Effector memory CD4-positive, alpha-beta T cell (primary cell): ENCODE measurements at regions not wholly inside any gene's neighbourhood (a gene's known extent, or its start where the extent isn't known, plus 50 kb on each side); places are given as distances from the start of the nearest gene placed in this dataset.
"Not testable (repeated sequence)": the region's sequence is repeated elsewhere in the genome, so short reads cannot be mapped to it uniquely, and the experiment has no call there.

ENCODE experiments used
- DNase-seq, 3 donors: peaks; one replicate each; pipeline ENCODE4 v3.0.0-alpha.2; 2020
- H3K27ac ChIP-seq: 2 replicates; pipeline ENCODE4 v1.7.0; 2013; ENCODE audit warnings: mild to moderate bottlenecking, low read length, moderate library complexity; ENCODE audit not compliant: insufficient read depth, poor library complexity, severe bottlenecking
- H3K27me3 ChIP-seq: replicated peaks from 2 replicates; pipeline ENCODE4 v1.7.0; 2013; ENCODE audit warnings: mild to moderate bottlenecking, low read length; ENCODE audit not compliant: insufficient read depth, control insufficient read depth, poor library complexity, severe bottlenecking
- H3K36me3 ChIP-seq: 2 replicates; pipeline ENCODE4 v1.7.0; 2013; ENCODE audit warnings: mild to moderate bottlenecking, low read length, moderate library complexity; ENCODE audit not compliant: control insufficient read depth, insufficient read depth
- H3K4me1 ChIP-seq: 2 replicates; pipeline ENCODE4 v1.7.0; 2013; ENCODE audit warnings: low read length, mild to moderate bottlenecking; ENCODE audit not compliant: control insufficient read depth, insufficient read depth, poor library complexity, severe bottlenecking
- H3K4me3 ChIP-seq: 2 replicates; pipeline ENCODE4 v1.7.0; 2013; ENCODE audit warnings: low read length, low read depth, mild to moderate bottlenecking; ENCODE audit not compliant: insufficient read depth, poor library complexity, severe bottlenecking
- H3K9me3 ChIP-seq: 2 replicates; pipeline ENCODE4 v1.7.0; 2013; ENCODE audit warnings: mild to moderate bottlenecking, low read length, moderate library complexity; ENCODE audit not compliant: control insufficient read depth

DNA sequence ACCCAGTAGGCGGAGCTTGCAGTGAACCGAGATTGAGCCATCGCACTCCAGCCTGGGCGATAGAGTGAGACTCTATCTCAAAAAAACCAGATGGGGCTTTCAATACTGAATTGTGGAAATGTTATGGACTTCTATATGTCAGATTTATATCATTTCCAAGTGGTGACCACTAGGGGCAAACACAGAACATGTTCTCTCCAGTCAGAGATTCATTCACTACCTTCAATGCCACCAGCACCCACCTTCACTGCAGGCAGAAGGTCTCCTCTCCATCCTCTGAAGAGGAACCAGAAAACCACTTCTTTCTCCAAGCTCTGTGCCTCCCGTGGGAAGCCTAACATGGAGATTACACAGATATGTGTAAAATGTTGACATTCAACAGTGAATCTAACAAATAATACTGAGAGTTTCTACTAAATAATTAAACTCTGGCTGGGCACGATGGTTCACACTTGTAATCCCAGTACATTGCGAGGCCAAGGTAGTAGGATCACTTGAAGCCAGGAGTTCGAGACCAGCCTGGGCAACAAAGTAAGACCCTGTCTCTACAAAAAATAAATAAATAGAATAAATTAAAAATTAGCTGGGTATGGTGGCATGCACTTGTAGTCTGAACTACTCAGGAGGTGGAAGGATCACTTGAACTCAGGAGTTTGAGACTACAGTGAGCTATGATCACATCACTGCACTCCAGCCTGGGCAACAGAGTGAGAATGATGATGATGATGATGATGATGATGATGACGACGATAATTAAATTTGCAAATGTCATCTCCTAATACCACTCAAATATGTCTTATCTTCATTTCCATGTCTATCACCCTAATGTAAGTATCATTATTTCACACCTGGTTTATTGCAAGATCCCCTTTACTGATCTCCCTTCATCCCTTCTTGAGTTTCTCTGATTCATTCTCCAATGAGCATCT, 151.1 kb downstream of the ZNF281 start:
- Histone ChIP-seq H3K36me3 (no peaks in the 10 kb centered on the region), H3K9me3 (no peaks in the 10 kb centered on the region), H3K4me3 (no peak overlapping the region), H3K27ac (no peak overlapping the region), H3K4me1 (no peaks in the 10 kb centered on the region), H3K27me3 (no peaks in the 10 kb centered on the region)
- no peak for DNase-seq

DNA sequence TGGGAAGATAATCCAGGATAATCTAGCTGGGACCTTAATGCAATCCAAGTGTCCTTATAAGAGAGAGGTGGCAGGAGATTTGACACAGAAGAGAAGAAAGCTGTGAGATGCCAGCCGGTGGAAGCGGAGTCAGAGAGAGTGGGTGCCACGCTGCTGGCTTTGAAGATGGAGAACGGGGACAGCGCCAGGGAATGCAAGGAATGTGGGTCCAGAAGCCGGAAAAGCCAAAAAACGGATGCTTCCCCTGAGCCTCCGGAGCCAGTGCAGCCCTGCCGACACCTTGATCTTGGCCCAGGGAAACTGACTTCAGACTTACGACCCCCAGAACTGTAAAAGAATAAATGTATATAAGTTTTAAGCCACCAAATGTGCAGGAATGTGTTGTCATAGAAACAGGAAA, 152.6 kb downstream of the ZNF281 start:
- DNase-seq: no peak
- Histone ChIP-seq H3K36me3 (no peaks in the 10 kb centered on the region), H3K4me3 (no peak overlapping the region), H3K27me3 (no peaks in the 10 kb centered on the region), H3K4me1 (no peaks in the 10 kb centered on the region), H3K9me3 (no peaks in the 10 kb centered on the region), H3K27ac (no peak overlapping the region)

DNA sequence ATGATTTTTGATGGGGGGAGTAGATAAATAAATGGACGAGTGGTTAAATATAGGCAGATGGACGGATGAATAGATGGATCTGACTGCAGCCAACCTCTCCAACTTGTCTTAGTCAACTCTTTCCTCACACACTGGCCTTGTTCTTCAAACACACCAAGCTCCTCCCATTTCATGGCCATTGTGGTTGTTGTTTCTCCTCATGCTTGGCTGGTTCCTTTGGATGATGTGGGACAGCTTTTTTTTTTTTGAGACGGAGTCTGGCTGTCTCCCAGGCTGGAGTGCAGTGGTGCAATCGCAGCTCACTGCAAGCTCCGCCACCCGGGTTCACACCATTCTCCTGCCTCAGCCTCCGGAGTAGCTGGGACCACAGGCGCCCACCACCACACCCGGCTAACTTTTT, 155.2 kb downstream of the ZNF281 start:
- DNase-seq, H3K4me3 ChIP-seq, H3K27ac ChIP-seq, H3K9me3 ChIP-seq, H3K36me3 ChIP-seq, H3K27me3 ChIP-seq, H3K4me1 ChIP-seq: not testable (repeated sequence)

DNA sequence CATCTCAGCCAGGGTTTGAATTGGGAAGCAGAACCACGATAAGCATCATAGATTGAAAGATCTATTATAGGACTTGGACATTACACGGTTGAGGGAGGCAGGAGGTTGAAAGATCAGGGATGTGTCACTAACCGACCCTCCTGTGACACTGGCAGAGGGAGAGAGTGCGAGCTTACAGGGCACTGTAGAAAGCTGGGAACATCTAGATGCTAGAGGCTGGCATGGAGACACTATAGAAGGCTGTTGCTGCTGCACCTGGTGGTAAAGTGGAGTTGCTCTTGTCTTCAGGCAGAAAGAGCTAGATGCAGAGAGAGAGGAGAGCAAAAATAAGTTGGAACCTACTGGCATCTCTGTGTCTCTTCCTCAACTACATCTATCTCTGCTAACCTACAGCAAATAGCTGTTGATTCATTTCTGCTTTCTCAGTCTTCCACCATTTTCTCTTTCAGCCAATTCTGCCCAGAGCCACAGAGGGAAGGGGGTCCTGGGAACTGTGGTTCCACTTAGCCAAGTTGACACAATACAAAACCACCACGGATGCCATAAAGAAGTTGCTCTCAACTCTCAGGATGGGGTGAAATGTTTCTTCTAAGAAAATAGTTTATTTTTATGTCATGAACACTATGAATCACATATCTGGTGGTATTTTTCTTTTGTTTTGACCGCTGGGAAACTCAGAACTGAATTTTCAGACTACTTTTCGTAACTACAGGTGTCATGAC, 155.9 kb downstream of the ZNF281 start:
- H3K4me3 ChIP-seq: no peak overlapping the region
- no peaks in the 10 kb centered on the region for H3K4me1 ChIP-seq
- H3K36me3 ChIP-seq: no peaks in the 10 kb centered on the region
- DNase-seq: no peak
- H3K27me3 ChIP-seq: no peaks in the 10 kb centered on the region
- H3K27ac ChIP-seq: no peak overlapping the region
- H3K9me3 ChIP-seq: no peaks in the 10 kb centered on the region

DNA sequence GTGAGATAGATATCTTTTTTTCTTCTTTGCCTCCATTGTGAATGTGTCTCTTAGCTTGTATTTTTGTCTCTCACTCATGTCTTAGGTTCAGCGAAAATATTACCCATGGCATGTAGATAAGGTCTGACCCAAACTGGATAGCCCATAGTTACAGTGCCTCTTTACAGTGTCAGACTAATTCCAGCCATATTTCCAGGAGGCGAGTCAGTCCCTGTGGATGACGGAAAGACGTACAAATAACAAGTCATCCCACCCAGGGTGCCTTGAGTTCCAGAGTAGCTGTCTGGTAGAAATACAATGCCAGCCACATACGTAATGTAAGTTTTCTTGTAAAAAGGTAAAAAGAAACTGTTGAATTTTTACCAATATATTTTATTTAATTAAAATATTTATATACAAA, 157.3 kb downstream of the ZNF281 start:
- H3K4me1 ChIP-seq: no peaks in the 10 kb centered on the region
- no peak for DNase-seq
- H3K27me3 ChIP-seq: no peaks in the 10 kb centered on the region
- H3K4me3 ChIP-seq: no peak overlapping the region
- no peaks in the 10 kb centered on the region for H3K36me3 ChIP-seq
- no peak overlapping the region for H3K27ac ChIP-seq
- no peaks in the 10 kb centered on the region for H3K9me3 ChIP-seq

DNA sequence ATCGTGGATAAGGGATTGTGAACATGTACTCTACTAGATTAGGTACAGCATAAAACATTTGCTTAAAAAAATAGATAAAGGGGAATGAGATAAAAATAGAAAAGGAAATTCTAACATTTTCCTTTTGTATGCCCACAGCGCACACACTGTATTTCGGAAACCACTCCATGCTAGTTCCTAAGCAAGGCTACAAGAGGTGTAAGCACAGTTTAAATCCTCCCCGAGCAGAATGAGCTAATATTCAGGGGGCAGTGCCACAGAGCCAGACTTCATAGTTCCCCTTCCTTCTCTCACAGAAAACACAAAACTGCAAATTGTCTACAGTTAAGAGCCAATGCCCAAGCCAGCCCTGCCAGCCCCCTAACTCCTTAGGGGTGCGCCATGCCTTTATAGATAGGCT, 159.4 kb downstream of the ZNF281 start:
- Histone ChIP-seq H3K36me3 (no peaks in the 10 kb centered on the region), H3K4me1 (no peaks in the 10 kb centered on the region), H3K27ac (no peak overlapping the region), H3K9me3 (no peaks in the 10 kb centered on the region), H3K27me3 (no peaks in the 10 kb centered on the region), H3K4me3 (no peak overlapping the region)
- DNase-seq: no peak

DNA sequence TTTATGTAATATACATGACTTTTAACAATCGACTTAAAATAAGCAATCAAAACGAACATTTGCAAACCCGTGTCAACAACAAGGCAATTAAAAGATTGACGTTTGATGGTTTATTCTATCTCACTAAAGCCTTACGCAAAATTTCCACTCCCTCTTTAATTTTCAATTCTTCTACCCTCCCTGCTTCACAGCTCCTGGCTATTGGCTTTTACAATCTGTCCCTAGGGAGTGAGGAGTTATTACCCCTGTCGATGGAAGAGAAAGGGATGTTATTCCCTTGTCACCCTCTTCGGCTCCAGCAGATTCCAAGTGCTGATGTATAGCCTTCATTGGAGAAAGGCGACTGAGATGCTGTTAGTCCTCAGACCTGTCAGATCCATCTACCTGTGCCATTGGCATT, 161.3 kb downstream of the ZNF281 start:
- no peak overlapping the region for H3K27ac ChIP-seq
- H3K9me3 ChIP-seq: no peaks in the 10 kb centered on the region
- H3K27me3 ChIP-seq: no peaks in the 10 kb centered on the region
- DNase-seq: no peak
- H3K36me3 ChIP-seq: no peaks in the 10 kb centered on the region
- no peaks in the 10 kb centered on the region for H3K4me1 ChIP-seq
- H3K4me3 ChIP-seq: no peak overlapping the region

DNA sequence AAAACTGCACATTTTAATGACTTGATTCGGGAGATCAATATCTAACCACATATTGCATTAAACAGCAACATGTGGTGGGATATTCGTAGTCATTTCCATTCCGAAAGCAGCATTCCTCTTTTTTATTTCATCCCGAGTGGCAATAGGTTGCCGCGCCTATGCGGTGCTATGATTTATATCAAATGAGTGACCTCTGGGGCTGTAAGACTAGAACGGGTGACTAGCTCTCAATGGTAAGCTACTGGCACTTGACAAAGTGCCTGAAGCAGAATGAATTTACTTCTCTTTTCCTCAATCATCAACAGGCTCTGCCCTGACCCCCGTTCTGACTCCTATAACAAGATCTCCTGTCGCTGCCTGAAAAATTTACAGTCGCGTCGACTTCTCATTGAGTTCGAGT, 162.3 kb downstream of the ZNF281 start:
- Histone ChIP-seq H3K4me3 (no peak overlapping the region), H3K36me3 (no peaks in the 10 kb centered on the region), H3K9me3 (no peaks in the 10 kb centered on the region), H3K4me1 (no peaks in the 10 kb centered on the region), H3K27ac (no peak overlapping the region), H3K27me3 (no peaks in the 10 kb centered on the region)
- DNase-seq: no peak

DNA sequence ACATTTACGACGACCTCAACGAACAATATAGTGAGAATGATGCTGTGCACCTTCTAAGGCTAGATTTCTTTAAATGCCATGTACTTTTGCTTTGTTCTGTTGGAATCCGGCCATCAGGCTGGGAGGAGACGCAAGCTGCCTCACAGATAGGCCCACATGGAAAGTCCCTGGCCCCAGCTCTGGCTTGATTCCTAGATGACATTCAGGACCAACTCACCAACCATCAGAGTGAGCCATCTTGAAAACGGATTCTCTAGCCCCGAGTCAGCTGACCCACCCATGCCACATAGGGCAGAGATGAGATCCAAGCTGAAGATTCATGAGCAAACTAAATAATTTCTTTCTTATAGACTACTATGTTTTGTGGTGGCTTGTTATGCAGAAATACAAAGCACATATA, 164.4 kb downstream of the ZNF281 start:
- no peaks in the 10 kb centered on the region for H3K36me3 ChIP-seq
- DNase-seq: no peak
- H3K4me3 ChIP-seq: no peak overlapping the region
- H3K9me3 ChIP-seq: no peaks in the 10 kb centered on the region
- H3K4me1 ChIP-seq: peaks cover 1% of the 10 kb centered on the region
- H3K27me3 ChIP-seq: no peaks in the 10 kb centered on the region
- H3K27ac ChIP-seq: no peak overlapping the region

DNA sequence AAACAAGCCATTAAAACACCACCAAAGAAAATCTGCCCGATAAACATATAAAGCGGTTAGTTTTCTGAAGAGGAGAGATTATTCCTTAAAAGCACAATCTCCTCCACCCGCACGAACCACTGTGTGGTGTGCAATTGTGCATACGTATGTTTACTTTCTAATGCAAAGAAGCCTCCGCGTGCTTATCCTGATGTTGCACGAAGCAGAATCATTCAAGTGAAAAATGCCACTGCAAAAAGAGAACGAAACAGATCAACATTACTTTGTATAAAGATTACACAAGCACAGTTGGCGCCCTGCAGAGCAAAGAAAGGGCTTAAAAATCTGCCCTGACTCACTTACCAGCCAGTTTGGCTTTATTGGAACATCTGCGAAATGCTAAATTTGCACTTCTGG, 166.8 kb downstream of the ZNF281 start:
- H3K4me3 ChIP-seq: no peak overlapping the region

More for the DNA sequence above, 166.8 kb downstream of the ZNF281 start:
- no peak for DNase-seq
- H3K4me1 ChIP-seq: peaks cover 4% of the 10 kb centered on the region
- no peaks in the 10 kb centered on the region for H3K9me3 ChIP-seq
- no peaks in the 10 kb centered on the region for H3K27me3 ChIP-seq
- H3K36me3 ChIP-seq: no peaks in the 10 kb centered on the region
- no peak overlapping the region for H3K27ac ChIP-seq
